Germinal center (tissue), 1 donor: ENCODE measurements at regions not wholly inside any gene's neighbourhood (a gene's known extent, or its start where the extent isn't known, plus 50 kb on each side); places are given as distances from the start of the nearest gene placed in this dataset.
"Not testable (repeated sequence)": the region's sequence is repeated elsewhere in the genome, so short reads cannot be mapped to it uniquely, and the experiment has no call there.

Experiments used
- DNase-seq: peaks from one replicate; pipeline ENCODE4 v3.0.0; 2012; ENCODE audit warnings: mixed read lengths, low spot score

DNA sequence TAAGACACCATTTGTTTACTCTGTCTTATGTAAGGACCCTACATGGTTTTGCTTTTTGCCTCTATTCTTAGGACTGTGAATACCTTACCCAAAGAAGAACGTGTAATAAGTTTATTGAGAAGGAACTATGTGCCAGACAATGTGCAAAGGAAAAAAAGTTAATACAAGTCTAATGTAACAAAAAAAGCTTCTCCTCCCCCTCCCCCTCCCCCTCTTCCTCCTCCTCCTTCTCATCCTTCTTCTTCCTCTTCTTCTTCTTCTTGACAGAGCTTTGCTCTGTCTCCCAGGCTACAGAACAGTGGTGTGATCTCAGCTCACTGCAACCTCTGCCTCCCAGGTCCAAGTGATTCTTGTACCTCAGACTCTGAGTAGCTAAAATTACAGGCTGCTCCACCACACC, 50.9 kb upstream of the MITF start:
- DNase-seq = no peak

DNA sequence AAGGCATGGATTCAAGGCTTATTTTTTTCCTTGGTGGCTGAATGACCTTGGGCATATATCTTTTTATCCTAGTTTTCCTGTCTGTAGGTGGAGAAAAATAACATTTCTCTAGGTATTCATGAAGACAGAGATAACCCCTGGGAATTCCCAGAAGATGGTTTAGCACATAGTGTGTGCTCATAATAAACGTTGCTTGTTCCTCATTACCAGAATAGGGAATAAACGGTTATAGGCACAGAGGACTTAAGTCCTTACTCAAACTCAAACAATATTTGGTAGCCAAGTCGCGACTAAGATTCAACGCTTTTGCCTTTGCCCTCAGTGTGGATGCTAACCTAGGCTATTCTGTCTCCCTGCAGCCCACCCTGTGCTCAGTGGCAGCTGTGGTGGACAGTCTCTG, 51.6 kb upstream of the MITF start:
- no peak for DNase-seq

DNA sequence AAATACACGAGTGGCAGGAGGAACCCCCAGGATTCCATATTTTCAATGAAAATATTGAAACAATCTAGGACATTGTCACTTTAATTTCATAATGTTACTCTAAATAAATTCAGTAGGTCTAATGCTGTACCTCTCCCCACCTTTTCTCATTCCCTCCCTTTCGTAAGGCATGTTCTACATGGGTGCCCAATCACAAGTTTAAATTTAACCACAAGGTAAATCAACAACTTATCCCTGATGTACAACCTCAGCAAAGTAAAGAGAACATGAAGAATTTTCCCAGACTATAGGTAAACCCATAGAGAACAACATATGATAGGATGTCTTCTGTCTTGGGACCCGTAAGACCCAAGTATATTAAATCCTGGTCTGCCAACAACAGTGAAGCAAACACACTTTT, 53.2 kb upstream of the MITF start:
- no peak for DNase-seq

DNA sequence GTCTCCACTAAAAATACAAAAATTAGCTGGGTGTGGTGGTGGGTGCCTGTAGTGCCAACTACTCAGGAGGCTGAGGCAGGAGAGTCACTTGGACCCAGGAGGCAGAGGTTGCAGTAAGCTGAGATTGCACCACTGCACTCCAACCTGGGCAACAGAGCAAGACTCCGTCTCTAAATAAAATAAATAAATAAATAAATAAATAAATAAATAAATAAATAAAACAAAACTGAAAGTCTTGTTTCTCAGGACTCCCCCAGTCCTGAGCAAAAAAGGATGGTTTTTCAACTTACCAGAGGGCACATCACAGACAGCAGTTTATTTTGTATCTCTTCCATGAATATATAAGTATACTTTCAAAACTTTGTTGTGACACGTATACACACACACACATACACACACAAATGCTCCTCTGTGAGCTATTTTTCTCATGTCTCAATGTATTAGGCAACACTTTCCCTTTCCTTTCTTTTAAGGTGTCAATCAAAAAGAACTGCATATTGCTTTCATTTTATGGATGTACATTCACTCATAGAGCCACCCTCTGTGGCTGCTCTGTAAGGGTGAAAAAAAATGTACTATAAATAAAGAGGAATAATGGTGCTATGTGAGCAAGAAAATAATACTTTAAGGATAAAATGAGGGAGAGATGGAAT, 54.8 kb upstream of the MITF start:
- no peak for DNase-seq

DNA sequence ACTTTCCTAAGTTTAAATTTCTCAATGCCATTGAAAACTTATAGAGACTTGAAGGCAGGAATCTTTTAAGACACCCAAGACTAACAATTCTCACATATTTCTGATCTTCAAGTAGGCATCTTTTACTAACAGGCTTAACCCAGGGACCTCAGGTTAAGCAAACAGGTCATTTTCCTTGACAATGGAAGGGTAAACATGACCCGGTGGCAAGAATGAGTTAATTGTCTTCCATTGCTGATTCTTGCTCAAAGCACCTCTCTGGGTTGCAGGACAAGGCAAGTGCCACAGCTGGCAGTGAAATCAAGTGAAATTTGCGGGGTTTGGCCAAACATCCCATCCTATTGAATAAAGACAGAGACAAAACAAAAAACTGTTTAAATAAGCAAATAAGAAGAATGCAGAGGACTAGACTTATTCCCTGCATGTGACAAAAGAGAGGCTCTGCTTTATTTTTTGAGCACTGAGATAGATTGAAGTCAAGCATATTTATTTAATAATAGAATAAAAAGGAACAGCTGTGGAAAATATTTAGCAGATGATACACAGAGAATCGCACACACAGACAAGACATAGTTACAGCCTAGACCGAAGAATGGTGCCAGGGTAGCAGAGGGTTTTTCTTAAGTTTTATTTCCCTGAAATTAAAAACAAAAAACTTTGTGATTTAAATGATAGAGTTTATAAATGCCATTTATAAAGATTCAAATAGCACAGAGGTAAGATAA, 56.0 kb upstream of the MITF start:
- no peak for DNase-seq

DNA sequence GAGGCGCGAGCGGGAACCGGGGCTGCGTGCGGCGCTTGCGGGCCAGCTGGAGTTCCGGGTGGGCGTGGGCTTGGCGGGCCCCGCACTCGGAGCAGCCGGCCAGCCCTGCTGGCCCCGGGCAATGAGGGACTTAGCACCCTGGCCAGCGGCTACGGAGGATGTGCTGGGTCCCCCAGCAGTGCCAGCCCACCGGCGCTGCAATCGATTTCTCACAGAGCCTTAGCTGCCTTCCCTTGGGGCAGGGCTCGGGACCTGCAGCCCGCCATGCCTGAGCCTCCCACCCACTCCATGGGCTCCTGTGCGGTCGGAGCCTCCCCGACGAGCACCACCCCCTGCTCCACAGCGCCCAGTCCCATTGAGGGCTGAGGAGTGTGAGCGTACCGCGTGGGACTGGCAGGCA, 61.8 kb upstream of the MITF start:
- not testable (repeated sequence) for DNase-seq

DNA sequence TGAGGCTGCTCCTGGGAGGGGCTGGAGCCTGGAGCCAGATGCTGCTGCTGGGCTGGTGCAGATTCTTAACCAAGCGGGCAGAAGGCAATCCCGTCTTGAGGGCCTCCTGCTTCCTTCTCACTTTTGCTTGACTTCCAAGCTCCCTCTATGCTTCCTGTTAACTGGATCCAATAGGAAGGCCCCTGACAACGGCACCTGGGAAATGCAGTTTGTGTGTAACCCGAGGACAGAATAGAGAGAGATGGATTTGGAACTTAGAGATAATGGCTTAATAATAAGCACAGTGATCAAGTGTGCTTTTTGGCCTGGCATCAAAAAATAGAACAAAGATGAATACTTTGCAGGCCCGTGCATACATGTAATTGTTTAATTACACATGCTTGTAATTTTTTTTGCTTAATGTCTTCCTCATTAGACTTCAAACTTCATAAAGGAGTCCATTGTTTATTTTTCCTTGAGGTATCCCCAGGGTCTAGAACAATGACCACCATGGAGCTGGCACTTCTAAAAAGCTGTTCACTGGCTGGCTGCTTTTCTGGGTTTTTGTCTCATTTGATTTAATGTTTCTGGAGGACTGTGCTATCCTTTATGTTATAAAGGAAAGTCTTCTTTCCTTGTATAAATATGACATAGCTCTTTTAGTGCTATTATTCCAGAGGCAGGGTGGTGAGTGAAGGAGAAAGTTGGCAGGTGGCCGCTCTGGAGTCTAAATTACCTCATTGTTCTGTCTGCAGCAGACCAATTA, 63.3 kb upstream of the MITF start:
- DNase-seq = no peak

DNA sequence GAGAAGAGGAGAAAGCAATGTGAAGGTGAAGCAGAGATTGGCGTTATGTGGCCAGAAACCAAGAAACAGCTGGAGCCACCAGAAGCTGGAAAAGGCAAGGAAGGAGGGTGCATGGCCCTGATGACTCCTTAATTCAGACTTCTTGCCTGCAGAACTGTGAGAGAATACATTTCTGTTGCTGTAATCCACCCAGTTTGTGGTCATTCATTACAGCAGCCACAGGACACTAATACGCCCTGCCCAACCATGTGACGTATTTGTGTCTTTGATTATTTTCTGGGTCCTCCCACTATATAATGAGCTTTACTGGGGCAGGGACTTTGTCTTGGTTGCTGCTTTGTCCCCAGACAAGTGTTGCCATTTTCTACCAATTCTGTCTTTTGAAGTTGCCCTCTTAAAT, 64.5 kb upstream of the MITF start:
- DNase-seq = no peak

DNA sequence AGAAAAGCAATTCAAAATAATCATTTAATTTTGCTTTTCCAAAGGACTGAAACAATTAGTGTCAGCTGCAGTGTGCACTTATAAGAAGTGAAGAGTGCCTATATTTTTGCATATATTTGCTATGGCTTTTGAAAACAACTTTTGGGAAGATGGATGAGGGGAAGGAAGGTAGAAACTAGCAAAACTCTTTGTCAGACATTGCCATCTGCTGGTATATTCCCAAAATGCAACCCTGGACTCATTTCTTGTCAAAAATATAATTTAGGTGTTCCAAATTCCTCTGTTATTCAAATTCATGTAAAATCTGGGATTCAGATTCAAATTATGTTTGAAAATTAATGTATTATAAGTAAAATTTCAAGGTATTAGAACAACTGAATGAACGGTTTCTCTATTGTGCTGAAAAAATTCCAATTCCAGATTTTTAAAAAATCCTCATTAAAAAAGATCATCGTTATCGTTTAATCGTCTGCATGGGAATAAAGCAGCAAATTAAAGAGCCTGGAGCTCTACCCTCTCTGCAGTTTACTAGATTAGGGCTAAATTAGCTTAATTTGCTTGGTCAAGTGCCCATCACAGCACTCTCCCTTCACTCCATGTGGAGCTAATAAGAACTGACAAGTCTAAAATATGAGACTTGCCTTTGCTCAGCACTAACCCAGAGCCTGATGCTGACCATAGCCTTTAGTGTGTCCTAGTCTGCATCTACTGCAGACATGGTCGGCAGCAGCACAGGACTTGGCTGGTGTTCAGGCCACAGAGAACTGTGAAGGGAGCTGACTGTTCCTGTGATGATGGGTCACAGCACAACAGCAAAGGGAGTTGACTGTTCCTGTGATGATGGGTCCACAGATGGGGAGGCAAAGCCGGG, 67.9 kb upstream of the MITF start:
- peak; percentile 13 for DNase-seq

DNA sequence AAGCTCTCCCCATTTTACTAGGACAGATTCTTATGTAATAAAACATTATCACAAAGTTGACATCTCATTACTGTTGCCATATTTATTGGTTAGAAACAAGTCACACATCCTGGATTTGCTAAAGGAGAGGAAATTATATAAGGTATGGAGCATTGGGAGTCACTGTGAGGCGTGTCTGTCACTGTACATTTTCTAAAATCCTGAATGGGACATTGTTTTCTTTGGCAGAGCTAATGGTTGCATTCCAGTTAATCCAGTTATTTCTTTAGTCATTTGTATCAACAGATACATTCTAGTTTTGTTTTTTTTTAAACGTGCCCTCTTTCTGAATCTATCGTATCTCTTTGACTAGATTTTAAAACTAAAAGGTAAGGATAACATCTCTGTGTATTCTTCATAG, 70.2 kb upstream of the MITF start:
- no peak for DNase-seq

DNA sequence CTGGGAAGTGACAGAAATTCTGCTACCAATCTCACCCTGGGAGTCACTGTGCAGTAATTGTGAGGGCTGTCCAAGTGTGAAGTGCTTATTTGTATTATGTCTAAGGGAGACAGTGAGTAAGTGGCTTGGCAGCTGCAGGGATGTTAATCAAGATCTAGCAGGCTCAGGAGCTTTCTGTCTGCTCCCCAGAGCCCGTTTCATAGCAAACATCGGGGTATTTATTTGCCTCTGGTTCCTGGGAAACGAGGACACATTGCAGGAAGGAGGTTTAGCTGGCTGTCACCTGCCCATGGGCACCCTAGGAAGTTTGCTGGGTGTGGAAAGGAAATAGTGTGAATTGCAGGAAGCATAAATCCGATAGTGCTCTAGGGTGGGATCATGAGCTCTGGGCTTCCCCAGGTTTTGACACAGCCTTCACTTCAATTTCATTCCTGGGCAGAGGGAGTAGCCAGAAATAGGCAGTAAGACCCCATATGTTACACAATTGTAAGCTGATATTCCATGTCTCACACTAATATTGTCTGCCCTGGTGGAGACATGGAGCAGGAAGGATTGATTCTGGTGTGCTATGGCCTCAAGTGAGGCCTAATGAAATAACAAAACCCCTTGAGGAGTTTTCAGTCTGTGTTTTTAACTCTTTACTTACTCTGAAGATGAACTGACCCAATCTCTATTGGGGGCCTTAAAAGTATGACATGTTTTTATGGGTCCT, 74.1 kb upstream of the MITF start:
- no peak for DNase-seq

DNA sequence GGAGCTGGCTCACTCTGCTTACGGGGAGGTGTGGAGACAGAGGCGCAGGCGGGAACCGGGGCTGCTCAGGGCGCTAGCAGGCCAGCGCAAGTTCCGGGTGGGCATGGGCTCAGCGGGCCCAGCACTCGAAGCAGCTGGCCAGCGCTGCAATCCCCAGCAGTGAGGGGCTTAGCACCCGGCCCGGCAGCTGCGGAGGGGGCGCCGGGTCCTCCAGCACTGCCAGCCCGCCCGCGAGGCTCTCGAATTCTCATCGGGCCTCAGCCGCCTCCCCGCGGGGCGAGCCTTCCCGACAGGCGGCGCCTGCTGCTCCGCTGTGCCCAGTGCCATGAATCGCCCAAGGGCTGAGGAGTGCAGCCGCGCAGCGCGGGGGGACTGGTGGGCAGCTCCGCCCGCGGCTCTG, 78.6 kb upstream of the MITF start:
- no peak for DNase-seq

DNA sequence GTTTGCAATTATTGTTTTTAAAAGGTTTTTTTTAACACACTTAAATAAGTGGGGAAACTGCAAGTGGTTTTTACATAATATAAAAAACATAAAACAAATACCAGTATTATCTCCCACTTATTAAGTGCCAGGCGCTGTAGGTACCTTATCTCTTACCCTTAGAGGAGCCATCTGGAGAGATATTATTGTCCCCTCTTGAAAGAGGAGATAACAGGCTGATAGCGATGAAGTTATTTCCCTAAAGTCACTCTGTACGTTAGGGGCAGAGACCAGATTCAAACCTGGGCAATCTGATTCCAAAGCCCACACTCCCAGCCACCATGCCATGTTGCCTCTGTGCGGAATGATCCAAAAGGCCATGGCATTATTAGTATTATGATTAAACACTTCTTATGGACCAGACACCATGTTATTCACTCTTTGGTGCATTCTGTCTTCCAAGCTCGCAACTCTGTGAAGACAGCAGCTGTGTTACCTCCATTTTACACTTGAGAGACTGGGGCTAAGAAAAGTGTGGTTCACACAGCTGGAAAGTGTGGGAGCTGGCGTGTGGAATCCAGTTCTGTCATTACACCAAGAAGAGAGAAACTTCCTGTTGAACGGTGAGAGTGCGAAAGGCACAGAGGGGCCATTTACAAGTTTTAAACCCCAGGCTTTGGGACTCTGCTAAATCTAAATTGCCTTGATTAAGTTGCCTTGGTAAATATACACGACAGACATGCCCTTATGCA, 79.9 kb upstream of the MITF start:
- no peak for DNase-seq

DNA sequence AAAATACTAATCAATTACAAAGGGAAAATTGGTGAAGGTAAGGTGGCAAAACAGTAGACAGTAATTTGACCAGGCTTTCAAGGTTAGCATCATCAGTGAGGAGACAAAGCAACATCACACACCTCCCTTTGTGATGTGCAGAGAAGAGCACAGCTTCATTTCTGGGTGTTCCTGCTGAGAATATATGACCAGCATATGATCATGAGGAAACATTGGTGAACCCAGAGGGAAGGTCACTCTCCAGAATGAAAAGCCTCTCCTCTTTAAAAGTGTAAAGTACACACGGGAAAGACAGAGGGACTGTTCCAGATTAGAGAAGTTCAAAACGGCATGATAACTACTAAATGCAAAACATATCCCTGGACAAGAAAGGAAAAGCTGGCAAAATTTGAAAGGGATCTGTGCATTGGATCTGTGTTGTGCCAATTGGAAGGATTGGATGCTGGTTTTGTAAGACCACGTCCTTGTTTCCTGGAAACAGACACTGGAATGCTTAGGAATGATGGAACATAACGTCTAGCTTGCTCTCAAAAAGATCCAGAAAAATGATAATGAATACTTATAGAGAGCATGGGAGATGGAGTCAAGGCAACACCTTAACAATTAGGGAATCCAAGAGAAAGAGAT, 80.6 kb upstream of the MITF start:
- DNase-seq = no peak

DNA sequence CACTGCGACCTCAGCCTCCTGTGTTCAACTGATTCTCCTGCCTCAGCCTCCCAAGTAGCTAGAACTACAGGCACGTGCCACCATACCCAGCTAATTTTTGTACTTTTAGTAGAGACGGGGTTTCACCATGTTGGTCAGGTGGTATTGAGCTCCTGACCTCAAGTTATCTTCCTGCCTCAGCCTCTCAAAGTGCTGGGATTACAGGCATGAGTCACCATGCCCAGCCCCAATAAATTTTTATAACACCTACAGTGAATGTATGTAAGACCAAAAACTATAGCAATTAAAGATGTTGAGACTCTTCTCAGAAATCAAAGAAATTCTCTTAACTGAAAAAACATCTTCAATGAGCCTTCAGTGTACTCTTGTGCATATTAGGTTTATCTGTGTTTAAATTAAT, 82.2 kb upstream of the MITF start:
- not testable (repeated sequence) for DNase-seq

DNA sequence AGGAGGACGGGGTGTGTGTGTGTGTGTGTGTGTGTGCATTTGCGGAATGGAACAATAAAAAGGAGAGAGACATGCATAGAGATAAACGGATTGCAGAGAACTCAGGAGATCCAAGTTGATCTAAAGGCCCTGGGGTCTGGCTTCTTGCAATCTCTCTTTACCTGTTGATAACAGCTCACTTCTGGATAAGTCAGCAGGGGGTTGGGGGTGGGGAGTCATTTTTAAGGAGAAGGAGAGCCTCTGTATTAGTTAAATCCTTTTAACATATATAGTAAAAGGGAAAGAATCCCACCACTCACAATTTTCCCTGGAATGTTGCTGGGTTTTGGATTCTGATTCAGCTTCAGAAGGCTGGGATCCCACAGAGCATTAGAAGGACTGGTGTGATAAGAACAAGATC, 87.5 kb upstream of the MITF start:
- no peak for DNase-seq

DNA sequence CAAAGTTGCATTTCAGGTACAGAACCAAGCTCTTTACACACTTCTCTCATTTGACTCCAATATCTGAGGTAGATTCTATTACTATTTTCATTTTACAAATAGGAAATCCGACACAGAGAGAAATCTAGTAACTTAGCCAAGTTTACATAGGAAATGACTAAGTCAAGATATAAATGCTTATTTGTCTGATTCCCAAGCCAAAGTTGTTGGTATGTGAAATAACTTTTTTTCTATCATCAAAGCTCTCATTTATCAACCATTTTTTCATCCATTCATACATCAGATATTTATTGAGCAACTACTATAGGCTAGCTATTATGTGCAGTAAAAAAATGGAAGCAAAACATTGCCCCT, 89.2 kb upstream of the MITF start:
- DNase-seq = no peak

DNA sequence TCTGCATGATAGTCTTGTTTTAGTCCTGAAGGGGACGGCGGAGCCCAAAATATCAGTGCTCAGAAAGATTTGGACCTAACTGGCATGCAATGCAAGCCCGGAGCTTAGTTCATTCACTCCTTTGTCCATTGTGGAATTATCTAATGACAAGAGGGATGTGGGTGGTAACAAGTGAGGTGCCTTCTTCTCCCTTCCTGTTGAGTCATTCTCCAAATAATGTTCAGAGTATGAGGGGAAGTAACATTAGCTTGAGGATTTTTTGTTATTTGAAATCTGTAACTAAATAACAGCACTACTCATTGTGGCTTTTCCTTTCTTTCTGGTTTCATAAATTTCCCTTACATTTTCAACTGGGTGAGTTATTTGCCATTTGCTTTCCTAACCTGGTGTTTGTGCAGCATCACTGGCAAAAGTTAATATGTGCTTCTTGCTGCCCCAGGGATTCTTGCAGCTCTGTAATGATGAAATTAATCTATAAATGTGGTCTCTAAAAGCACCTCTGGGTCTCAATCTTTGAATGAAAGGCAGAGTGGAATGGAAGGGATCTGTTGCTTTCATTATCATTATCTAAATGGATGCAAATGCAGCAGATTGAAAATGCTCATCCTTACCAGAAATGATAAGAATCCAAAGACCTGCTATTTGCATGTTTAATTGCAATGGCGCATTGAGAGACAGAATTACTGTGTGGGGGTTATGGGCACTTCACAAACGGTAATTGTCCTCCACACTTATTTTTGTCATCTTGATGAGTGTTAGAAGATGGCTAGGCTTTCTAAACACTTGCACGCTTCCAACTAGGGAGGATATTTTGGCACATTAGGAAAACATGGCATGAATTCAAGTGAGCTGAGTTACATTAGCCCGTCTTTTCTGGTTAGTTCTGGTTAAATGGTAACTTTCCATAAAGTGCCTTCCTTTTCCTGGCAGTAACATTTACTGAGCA, 89.9 kb upstream of the MITF start:
- no peak for DNase-seq

DNA sequence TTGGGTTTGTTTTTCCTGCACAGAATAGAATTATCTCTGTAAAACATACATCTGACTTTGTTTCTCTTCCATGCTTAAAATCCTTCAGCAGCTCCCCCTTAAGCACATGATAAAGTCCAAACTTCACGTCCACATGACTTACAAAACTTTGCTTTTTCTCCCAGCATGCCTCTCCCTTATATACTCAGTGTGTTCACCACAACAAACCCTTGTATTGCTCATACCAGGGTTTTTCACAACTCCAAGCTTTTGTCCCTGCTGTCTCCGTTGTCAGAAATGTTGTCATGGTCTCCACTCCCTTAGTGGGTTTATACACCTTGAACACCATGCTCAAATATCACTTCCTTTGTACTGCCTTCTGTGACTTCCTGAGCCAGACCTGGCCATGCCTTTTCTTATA, 91.1 kb upstream of the MITF start:
- no peak for DNase-seq
